ENCODE measurements at regions not wholly inside any gene's neighbourhood (a gene's known extent, or its start where the extent isn't known, plus 50 kb on each side); places are given as distances from the start of the nearest gene placed in this dataset.

DNA sequence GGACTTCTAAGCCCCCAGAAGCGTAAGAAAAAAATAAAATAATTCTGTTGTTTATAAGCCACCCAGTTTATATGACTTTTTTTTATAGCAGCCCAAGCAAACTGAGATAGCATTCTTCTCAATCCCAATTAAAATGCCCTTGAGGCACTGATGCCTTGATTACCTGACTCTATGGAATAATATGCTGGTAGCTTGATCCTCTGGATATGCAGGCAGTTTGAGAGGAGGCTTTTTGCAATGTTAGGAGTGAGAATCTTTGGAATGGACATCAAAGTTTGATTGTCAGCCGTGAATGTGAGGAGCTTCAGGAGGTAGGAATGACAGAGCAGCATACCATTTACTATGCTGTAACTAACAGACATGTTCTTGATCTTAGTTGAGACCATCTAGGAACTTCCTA, 275.6 kb downstream of the AASDHPPT start:
- no peak for DNase-seq

DNA sequence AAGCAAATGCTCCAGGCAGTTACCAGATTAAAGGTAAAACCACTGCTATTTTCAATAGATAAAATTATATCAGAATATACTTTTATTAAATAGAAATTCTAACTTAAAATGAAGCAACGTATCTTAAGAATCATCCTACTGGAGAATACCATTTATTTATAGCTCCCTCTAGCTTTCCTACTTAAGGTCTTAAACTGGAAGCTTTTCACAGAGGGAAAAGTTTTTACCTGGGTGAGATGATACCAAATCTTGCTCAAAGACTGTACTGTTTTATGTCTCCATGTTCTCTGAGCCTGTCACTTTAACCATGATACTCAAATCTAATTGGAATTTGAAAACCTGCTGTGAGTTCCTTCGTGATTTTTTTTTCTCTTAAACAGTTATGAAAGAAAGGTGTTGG, 291.8 kb downstream of the AASDHPPT start:
- DNase-seq = no peak

GRCh38 chr11:106378513-106379179, 301.2 kb downstream of the AASDHPPT start:
- DNase-seq = no peak

DNA sequence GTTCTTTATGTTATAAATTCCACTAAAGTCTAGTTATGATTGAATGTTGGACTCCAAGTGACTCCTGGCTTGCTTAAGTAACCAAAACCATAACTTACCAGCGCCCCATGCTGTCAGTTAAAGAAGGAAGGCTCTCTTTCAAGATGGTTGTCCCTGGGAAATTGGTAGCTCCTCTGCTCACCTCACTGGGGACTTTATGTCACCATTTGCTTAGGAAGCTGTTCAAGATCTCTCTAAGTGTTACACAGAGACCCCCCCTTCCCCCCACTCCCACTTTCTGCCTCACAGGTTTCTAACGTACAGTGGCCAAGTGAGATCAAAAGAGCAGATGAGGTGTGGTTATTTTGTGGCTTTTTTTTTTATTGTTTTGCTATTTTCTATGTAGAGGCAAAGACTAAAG, 301.8 kb downstream of the AASDHPPT start:
- no peak for DNase-seq

DNA sequence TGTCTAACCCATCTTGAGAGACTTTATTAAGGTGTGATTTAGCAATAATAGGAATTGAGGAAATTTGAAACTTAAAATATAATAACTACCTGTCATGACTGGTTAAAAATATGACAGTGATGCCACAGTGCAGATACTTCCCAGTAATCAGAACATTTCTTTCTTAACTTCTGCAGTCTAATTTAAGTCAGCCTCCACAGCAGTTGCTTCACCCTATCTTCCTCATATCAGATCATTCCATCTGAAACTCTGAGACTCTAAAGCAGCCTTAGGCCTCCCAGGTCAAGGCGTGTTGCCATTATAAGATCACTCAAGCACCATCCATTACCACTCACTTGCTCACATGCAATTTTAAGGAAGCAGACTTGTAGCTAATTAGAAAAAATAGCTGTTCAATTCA, 302.2 kb downstream of the AASDHPPT start:
- DNase-seq = no peak

DNA sequence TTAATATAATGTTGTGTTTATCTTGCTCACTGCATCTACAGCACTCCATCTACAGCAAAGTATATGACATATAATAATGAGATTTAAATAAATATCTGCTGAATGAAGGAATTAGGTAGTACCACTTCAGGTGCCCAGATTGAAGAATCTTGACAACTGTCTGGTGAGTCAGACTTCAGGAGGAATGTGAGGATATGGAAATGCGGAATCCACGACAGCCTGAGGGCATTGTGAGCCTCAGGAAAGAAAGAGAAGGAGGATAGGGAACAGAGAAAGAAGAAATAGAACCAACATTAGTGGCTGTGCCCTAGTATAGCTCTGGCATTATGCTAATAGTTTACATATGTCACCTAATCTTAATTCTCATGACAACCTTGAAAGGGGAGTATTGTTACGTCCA, 304.4 kb downstream of the AASDHPPT start:
- DNase-seq = no peak

GRCh38 chr11:106384429-106384828, 307.0 kb downstream of the AASDHPPT start:
- DNase-seq = no peak

DNA sequence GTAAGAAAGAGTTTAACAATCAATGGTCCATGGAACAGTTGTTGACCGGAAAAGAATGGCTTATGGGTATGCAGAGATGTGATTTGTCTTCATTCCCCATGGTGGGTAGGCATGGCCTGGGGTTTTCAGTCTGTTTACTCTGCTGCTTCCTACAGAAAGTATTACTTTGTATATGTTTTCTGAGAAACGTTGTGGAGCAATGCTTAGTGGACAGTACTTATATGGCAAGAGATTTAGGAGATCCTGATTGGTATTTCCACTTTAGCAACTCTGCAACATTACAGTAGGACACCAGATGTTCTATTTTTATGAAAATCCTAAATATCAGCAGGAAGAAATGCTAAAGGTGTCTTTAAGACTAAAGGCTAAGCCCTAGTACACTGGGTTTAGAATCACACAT, 309.1 kb downstream of the AASDHPPT start:
- no peak for DNase-seq

- DNase-seq = no peak
Observed at GRCh38 chr11:106389101-106389500, 311.6 kb downstream of the AASDHPPT start.

DNA sequence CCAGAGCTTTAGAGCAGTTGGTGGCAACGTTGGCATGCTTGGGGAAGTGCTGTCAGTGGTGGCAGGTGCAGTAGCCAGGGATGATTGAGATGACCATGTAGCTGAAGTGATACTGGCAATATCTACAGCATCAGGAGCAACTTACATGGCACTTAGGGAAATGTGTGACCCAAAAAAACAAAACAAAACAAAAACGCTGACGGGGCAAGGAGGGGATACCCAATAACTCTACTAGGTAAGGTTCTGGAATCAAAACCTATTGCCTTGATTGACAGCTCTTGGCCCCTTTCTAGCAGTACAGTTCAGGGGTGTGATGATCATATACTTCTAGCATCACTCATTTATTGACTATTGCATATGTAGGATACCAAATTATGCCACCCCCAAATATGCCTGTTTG, 312.6 kb downstream of the AASDHPPT start:
- DNase-seq = no peak

GRCh38 chr11:106391771-106392420, 314.4 kb downstream of the AASDHPPT start:
- DNase-seq = no peak

GRCh38 chr11:106395716-106396349, 318.4 kb downstream of the AASDHPPT start:
- no peak for DNase-seq

DNA sequence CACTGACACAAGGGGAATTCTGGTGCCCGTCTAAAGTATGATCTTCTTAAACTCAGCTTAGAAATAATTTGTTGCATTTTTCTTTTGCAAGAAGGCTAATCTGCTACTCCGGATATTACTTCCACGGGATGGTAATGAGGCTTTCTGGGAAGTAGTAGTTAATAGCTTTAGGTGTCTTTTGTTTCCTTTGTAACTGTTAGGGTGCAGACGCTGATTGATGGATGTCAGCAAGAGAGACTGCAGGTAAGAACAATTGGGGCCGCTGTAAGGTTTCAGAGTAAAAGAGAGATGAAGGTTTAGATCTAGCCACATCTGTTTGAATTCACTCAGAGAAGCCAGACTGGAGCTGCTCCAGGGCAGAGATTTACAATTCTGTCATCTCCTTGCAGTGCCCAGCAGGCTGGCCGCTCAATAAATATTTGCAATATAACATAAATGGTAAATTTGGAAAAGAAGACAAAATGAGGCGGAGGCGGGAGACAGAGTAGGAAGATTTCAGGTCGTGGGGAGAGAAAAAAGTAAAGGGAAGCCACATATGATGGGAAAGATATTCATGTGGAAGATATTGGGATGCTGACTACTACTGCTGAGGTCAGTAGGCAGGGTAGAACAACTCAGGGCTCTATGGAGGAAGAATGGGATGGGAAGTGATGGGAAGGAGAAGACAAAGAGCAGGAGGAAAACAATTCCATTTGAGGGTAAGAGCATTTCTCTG, 320.5 kb downstream of the AASDHPPT start:
- no peak for DNase-seq

- DNase-seq = no peak
Observed at GRCh38 chr11:106398502-106399075, 321.1 kb downstream of the AASDHPPT start.

DNA sequence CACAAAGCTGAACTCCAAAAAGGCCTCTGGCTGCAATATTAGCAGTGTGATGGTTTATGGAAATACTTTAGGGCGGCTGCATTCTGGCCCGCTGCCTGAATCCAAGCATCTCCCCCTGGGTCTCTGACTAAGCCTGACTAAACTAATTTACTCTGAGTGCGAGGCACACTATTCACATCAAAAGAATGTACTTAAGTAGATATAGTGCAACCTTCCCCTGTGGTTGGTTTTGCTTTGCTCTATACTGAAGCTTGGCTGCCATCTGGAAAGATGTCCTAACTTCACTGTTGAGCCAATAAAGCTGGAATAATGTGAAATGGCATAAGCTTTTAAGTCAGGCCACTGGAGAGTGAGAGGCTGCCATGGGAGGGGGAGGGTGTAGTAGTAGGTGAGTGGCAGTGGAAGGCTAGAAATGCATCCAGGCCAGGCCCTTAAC, 321.6 kb downstream of the AASDHPPT start:
- no peak for DNase-seq

DNA sequence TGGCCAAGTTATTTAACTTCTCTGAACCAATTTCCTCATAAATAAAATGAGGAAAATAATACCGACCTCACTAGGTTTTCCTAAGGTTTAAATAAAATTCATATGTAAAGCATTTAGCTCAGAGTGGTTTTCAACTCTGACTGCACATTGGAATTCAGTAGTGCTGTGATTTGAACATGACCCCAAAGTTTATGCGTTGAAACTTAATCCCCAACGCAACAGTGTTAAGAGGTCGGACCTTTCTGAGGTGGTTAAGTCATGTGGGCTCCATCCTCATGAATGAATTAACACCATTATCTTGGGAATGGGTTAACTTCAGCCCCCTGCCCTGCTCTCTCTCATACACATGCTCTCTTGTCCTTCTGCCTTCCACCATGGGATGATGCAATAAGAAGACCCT, 322.2 kb downstream of the AASDHPPT start:
- no peak for DNase-seq

GRCh38 chr11:106400949-106401570, 323.6 kb downstream of the AASDHPPT start:
- no peak for DNase-seq

DNA sequence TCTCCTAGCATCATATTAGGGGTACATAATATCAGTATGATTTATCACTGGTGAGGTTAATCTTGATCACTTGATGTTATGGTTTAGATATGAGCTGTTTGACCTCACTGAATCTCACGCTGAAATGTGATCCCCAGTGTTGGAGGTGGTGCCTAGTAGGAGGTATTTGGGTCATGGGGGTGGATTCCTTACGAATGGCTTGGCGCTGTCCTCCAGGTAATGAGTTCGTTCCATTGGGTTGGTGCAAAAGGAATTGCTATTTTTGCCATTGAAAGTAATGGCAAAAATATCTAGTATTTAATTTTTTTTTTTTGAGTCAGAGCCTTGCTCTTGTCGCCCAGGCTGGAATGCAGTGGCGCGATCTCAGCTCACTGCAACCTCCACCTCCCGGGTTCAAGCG, 326.3 kb downstream of the AASDHPPT start:
- no peak for DNase-seq

DNA sequence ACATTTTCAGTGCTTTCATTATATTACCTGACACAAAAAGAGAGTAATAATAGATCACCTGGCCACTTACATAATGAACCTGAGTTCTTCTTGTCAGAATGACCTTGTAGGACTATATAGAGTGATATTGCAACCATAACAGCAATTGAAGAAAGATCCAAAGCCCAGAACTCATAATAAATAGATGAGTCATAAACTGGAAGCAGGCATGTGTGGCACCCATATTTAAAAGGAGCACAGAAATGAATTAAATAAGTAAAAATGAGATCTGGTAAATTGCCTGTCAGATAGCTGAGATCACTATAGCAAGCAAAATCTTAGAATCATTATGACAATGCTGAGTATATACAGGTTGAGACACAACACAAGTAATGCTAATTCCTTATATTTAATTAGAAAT, 331.8 kb downstream of the AASDHPPT start:
- no peak for DNase-seq

GRCh38 chr11:106409671-106410070, 332.2 kb downstream of the AASDHPPT start:
- DNase-seq = no peak

DNA sequence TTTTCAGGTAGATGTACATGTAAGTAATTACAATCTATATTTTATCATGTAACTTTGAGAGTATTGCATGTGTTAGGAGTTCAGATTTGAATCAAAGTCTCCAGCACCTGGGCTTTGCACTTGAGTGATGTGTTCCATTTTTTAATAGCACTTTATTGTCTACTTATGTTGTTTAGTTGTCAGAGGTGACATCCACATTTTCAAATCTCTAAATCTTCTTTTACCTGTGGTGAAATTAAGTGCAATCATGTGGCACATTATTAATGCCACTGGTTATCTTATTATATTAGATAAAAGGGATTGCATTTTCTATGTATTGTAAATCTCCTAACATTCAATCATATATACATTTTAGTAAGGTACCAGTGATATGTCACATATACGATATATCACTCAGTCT, 333.4 kb downstream of the AASDHPPT start:
- DNase-seq = no peak

- DNase-seq = no peak
Observed at GRCh38 chr11:106413222-106413621, 335.8 kb downstream of the AASDHPPT start.

- no peak for DNase-seq
Observed at GRCh38 chr11:106415510-106415909, 338.0 kb downstream of the AASDHPPT start.
